ENCODE measurements at regions not wholly inside any gene's neighbourhood (a gene's known extent, or its start where the extent isn't known, plus 50 kb on each side); places are given as distances from the start of the nearest gene placed in this dataset.

DNA sequence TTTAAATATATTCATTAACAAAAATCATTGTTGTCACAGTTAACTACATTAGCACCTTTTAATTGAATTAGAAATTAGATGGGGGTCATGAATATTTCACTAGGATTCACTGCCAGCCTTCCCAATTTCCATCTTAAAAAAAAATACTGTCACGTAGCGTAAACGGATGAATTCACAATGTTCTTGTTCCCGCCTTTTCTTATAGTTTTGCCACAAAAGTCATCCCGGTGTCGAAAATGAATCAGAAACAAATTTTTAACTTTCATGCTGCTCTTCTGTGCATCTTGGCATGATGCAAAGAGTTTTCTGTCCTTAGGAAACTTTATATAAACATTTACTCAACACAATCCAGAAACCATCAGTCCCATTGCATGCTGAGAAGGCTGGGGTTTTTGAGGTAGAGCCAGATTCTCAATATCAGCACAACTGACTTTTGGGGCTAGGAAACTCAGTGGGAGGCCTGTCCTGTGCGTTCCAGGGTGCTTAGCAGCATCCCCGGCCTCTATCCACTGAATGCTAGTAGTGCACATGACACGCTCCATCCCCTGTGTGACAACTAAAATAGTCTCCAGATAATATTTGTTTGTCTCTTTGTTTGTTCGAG is 252.9 kb upstream of the XYLT1 start:
- TF ChIP-seq ZBTB7A (CRISPR knock-in tag; IDR thresholded peaks at IDR 0.05) (no peak), ZNF138 (CRISPR knock-in tag; IDR thresholded peaks at IDR 0.05; ENCODE audit: low read depth) (no peak), NFIC (IDR thresholded peaks at IDR 0.05; ENCODE audit: low read length) (no peak), NFATC3 (CRISPR knock-in tag; IDR thresholded peaks at IDR 0.05) (no peak), SIN3A (IDR thresholded peaks at IDR 0.05; ENCODE audit: borderline replicate concordance, low read depth, low read length) (no peak)
- TF ChIP-seq, protein P1, sequence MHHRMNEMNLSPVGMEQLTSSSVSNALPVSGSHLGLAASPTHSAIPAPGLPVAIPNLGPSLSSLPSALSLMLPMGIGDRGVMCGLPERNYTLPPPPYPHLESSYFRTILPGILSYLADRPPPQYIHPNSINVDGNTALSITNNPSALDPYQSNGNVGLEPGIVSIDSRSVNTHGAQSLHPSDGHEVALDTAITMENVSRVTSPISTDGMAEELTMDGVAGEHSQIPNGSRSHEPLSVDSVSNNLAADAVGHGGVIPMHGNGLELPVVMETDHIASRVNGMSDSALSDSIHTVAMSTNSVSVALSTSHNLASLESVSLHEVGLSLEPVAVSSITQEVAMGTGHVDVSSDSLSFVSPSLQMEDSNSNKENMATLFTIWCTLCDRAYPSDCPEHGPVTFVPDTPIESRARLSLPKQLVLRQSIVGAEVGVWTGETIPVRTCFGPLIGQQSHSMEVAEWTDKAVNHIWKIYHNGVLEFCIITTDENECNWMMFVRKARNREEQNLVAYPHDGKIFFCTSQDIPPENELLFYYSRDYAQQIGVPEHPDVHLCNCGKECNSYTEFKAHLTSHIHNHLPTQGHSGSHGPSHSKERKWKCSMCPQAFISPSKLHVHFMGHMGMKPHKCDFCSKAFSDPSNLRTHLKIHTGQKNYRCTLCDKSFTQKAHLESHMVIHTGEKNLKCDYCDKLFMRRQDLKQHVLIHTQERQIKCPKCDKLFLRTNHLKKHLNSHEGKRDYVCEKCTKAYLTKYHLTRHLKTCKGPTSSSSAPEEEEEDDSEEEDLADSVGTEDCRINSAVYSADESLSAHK (CRISPR knock-in tag; IDR thresholded peaks at IDR 0.05; ENCODE audit: borderline replicate concordance): no peak
- TF ChIP-seq, protein P2, sequence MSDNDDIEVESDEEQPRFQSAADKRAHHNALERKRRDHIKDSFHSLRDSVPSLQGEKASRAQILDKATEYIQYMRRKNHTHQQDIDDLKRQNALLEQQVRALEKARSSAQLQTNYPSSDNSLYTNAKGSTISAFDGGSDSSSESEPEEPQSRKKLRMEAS (IDR thresholded peaks at IDR 0.05): no peak
- TF ChIP-seq, protein P3, sequence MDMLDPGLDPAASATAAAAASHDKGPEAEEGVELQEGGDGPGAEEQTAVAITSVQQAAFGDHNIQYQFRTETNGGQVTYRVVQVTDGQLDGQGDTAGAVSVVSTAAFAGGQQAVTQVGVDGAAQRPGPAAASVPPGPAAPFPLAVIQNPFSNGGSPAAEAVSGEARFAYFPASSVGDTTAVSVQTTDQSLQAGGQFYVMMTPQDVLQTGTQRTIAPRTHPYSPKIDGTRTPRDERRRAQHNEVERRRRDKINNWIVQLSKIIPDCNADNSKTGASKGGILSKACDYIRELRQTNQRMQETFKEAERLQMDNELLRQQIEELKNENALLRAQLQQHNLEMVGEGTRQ (IDR thresholded peaks at IDR 0.05; ENCODE audit: low read depth, low read length): no peak
- TF ChIP-seq, protein P3 (CRISPR knock-in tag; IDR thresholded peaks at IDR 0.05; ENCODE audit: borderline replicate concordance): no peak
- TF ChIP-seq, protein P4, sequence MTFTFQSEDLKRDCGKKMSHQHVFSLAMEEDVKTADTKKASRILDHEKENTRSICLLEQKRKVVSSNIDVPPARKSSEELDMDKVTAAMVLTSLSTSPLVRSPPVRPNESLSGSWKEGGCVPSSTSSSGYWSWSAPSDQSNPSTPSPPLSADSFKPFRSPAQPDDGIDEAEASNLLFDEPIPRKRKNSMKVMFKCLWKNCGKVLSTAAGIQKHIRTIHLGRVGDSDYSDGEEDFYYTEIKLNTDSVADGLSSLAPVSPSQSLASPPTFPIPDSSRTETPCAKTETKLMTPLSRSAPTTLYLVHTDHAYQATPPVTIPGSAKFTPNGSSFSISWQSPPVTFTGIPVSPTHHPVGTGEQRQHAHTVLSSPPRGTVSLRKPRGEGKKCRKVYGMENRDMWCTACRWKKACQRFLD (CRISPR knock-in tag; IDR thresholded peaks at IDR 0.05; ENCODE audit: borderline replicate concordance): no peak
- TF ChIP-seq, protein P5, sequence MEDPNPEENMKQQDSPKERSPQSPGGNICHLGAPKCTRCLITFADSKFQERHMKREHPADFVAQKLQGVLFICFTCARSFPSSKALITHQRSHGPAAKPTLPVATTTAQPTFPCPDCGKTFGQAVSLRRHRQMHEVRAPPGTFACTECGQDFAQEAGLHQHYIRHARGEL (CRISPR knock-in tag; IDR thresholded peaks at IDR 0.05): no peak
- TF ChIP-seq, protein P6, sequence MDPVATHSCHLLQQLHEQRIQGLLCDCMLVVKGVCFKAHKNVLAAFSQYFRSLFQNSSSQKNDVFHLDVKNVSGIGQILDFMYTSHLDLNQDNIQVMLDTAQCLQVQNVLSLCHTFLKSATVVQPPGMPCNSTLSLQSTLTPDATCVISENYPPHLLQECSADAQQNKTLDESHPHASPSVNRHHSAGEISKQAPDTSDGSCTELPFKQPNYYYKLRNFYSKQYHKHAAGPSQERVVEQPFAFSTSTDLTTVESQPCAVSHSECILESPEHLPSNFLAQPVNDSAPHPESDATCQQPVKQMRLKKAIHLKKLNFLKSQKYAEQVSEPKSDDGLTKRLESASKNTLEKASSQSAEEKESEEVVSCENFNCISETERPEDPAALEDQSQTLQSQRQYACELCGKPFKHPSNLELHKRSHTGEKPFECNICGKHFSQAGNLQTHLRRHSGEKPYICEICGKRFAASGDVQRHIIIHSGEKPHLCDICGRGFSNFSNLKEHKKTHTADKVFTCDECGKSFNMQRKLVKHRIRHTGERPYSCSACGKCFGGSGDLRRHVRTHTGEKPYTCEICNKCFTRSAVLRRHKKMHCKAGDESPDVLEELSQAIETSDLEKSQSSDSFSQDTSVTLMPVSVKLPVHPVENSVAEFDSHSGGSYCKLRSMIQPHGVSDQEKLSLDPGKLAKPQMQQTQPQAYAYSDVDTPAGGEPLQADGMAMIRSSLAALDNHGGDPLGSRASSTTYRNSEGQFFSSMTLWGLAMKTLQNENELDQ (CRISPR knock-in tag; IDR thresholded peaks at IDR 0.05; ENCODE audit: borderline replicate concordance): no peak

All from HepG2 (cell line).